ENCODE measurements at regions not wholly inside any gene's neighbourhood (a gene's known extent, or its start where the extent isn't known, plus 50 kb on each side); places are given as distances from the start of the nearest gene placed in this dataset.
"Not testable (repeated sequence)": the region's sequence is repeated elsewhere in the genome, so short reads cannot be mapped to it uniquely, and the experiment has no call there.

- DNase-seq (ENCODE audit: low read depth) = no peak
Measured at GRCh38 chr11:27241311-27242122, 121.5 kb downstream of the CCDC34 start.

GRCh38 chr11:27239305-27239942, 123.6 kb downstream of the CCDC34 start:
- no peak for DNase-seq (ENCODE audit: low read depth)

- DNase-seq (ENCODE audit: low read depth) = no peak
Measured at GRCh38 chr11:27238811-27239210, 124.2 kb downstream of the CCDC34 start.

GRCh38 chr11:27237643-27238042, 125.4 kb downstream of the CCDC34 start:
- DNase-seq (ENCODE audit: low read depth) = no peak

- DNase-seq (ENCODE audit: low read depth) = no peak
Measured at GRCh38 chr11:27234961-27235360, 128.1 kb downstream of the CCDC34 start.

- no peak for DNase-seq (ENCODE audit: low read depth)
Measured at GRCh38 chr11:27234043-27234668, 128.9 kb downstream of the CCDC34 start.

- no peak for DNase-seq (ENCODE audit: low read depth)
Measured at GRCh38 chr11:27233654-27234042, 129.4 kb downstream of the CCDC34 start.

- no peak for DNase-seq (ENCODE audit: low read depth)
Measured at GRCh38 chr11:27231530-27231929, 131.5 kb downstream of the CCDC34 start.

- DNase-seq (ENCODE audit: low read depth) = no peak
Measured at GRCh38 chr11:27230192-27230572, 132.8 kb downstream of the CCDC34 start.

- DNase-seq (ENCODE audit: low read depth) = no peak
Measured at GRCh38 chr11:27229511-27230191, 133.4 kb downstream of the CCDC34 start.

- no peak for DNase-seq (ENCODE audit: low read depth)
Measured at GRCh38 chr11:27228906-27229290, 134.1 kb downstream of the CCDC34 start.

GRCh38 chr11:27228232-27228905, 134.6 kb downstream of the CCDC34 start:
- no peak for DNase-seq (ENCODE audit: low read depth)

GRCh38 chr11:27227736-27228135, 135.3 kb downstream of the CCDC34 start:
- DNase-seq (ENCODE audit: low read depth) = no peak

GRCh38 chr11:27219487-27220039, 143.5 kb downstream of the CCDC34 start:
- DNase-seq (ENCODE audit: low read depth) = not testable (repeated sequence)

GRCh38 chr11:27218421-27219038, 144.5 kb downstream of the CCDC34 start:
- DNase-seq (ENCODE audit: low read depth) = no peak

- DNase-seq (ENCODE audit: low read depth) = no peak
Measured at GRCh38 chr11:27217948-27218420, 145.0 kb downstream of the CCDC34 start.

GRCh38 chr11:27217496-27217895, 145.5 kb downstream of the CCDC34 start:
- no peak for DNase-seq (ENCODE audit: low read depth)

- no peak for DNase-seq (ENCODE audit: low read depth)
Measured at GRCh38 chr11:27216270-27217149, 146.5 kb downstream of the CCDC34 start.

GRCh38 chr11:27215471-27216269, 147.3 kb downstream of the CCDC34 start:
- no peak for DNase-seq (ENCODE audit: low read depth)

Data from activated T-cell treated with anti-CD3 and anti-CD28 coated beads for 24 hours (primary cell).